ENCODE measurements at regions not wholly inside any gene's neighbourhood (a gene's known extent, or its start where the extent isn't known, plus 50 kb on each side); places are given as distances from the start of the nearest gene placed in this dataset.
"Not testable (repeated sequence)": the region's sequence is repeated elsewhere in the genome, so short reads cannot be mapped to it uniquely, and the experiment has no call there.

DNA sequence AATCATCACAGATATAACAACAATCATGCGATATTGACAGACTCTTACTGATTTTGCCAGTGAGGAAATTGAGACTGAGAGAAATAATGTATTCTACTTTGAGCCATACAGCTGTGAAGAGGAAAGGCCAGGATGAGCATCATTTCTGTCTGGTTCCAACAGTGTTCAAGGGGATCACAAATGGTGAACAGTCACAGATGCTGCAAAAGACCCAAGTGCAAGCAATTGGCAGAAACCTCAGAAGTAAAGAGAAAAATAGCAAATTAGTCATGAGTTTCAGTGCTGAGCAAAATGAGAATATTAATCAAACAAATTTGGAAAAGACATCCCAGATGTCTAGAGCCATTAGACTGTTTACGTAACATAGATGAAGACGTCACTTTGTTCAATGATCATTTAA is 114.1 kb downstream of the RAB38 start:
- in situ Hi-C loops (cut with MboI; ENCODE audit: low sequenced_read_pairs), result no loop called here

DNA sequence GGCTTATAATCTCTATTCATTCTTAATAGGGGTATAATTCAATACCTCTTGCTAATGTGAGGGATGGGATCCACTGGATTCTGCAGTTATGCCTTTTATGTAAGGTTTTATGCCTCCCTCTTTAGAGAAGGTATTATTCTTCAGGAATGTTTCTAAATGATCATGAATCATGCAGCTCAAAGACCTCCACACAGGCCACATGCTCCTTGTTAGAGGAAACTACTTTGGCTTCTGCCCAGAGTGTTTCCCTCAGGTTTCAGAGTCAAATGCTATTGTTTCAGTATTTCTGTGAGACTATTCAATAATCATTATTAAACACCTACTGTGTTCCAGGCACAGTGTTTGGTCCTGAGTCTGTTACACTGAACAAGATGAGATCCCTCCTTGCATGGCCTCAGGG is 115.9 kb downstream of the RAB38 start:
- in situ Hi-C loops (cut with MboI; ENCODE audit: low sequenced_read_pairs), result no loop called here

DNA sequence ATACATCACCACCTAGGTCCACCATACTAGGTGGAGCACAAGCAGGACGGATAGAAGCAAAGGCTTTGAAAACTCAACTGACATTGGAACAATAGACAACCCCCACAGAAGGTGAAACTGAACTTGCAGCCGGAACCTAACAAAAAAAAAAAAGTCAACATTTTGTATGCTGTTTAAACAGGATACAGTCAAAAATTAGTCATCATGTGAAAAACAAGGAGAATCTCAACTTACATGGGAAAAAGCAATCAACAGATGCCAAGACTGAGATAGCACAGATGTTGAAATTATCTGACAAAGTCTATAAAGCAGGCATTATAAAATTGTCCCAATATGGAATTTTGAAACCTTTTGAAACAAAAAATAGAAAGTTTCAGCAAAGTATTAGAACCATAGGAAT is 123.8 kb downstream of the RAB38 start:
- in situ Hi-C loops (cut with MboI; ENCODE audit: low sequenced_read_pairs), result no loop called here

- in situ Hi-C loops (cut with MboI; ENCODE audit: low sequenced_read_pairs), result no loop called here
These were observed 125.0 kb downstream of the RAB38 start for GRCh38 chr11:88050247-88050646.

- in situ Hi-C loops (cut with MboI; ENCODE audit: low sequenced_read_pairs), result not testable (repeated sequence)
These were observed 130.0 kb downstream of the RAB38 start for GRCh38 chr11:88045288-88045687.

GRCh38 chr11:88044658-88045057 is 130.6 kb downstream of the RAB38 start:
- in situ Hi-C loops (cut with MboI; ENCODE audit: low sequenced_read_pairs), result not testable (repeated sequence)

GRCh38 chr11:88043149-88043548 is 132.1 kb downstream of the RAB38 start:
- in situ Hi-C loops (cut with MboI; ENCODE audit: low sequenced_read_pairs), result no loop called here

DNA sequence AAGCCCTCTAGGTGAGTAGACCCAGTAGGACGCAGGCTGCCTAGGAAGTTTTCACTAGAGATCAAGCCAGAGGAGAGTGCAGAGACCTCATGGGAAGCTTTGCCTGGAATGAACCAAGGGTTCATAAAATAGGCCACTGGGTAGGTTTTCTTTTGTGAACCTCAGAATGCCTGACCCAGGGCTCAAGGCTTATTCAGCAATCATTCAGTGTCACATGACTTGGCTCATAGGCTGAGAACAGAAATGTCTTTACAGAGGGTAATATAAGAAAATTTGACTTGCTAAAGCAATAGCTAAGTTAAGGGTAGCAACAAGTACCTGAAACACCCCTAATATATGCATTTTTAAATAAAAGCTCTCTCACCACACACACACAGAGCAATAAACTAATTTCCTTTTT is 132.6 kb downstream of the RAB38 start:
- in situ Hi-C loops (cut with MboI; ENCODE audit: low sequenced_read_pairs), result no loop called here

DNA sequence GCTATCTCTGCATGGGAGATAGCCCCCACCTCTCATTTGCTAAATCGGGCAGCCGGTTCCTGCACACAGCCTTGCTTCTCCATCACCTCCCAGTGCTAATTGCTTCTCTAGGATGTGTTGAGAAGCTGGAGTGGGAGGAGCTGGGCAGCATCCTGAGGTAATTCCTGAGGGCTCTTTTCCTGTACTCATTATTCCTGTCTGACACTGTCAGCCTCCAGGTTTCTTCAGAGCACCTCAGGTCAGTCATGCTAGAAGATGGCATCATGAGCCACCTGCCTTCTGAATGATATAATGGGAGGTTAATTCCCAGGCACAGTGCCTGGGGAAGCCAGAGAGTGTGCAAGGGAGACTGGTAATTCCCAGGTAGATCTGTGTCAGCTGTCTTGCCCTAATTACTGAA is 133.0 kb downstream of the RAB38 start:
- in situ Hi-C loops (cut with MboI; ENCODE audit: low sequenced_read_pairs), result no loop called here

DNA sequence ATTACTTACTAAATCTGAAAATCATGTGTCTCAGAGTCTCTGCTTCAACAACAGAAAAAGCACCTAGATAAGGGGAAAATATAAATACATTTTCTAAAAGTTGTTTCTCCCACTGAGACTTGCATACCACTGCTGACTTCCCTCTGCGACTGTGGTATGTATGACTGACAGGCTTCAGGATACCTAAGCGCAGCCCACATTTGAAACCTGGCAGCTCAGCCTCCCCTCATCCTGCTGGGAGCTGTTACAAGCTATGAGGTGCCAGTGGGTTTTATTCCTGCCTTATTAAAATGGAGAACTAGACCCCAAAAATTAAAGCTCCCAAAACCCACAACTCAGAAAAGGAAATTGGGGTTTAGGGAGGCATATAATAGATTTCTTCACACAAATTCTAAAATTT is 133.6 kb downstream of the RAB38 start:
- in situ Hi-C loops (cut with MboI; ENCODE audit: low sequenced_read_pairs), result no loop called here

GRCh38 chr11:88040148-88040496 is 135.1 kb downstream of the RAB38 start:
- in situ Hi-C loops (cut with MboI; ENCODE audit: low sequenced_read_pairs), result no loop called here

- in situ Hi-C loops (cut with MboI; ENCODE audit: low sequenced_read_pairs), result no loop called here
These were observed 135.6 kb downstream of the RAB38 start for GRCh38 chr11:88039476-88040147.

- in situ Hi-C loops (cut with MboI; ENCODE audit: low sequenced_read_pairs), result no loop called here
These were observed 137.2 kb downstream of the RAB38 start for GRCh38 chr11:88038063-88038462.

DNA sequence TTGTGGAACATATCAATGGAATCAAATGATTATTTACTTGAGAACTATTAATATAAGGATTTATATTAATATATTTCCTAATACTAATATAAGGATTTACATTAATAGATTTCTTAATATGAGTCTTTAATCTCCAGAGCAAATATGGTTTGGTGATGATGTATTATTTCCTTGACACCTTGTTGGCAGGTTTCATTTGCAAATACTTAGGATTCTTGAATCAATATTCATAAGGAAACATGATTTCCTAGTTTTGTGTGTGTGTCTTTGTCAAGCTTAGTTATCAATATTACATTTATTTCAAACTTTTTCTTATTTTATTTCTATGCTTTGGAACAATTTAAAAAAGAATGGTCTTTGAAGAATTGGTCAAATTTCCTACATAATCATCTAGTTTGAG is 138.5 kb downstream of the RAB38 start:
- in situ Hi-C loops (cut with MboI; ENCODE audit: low sequenced_read_pairs), result no loop called here

- in situ Hi-C loops (cut with MboI; ENCODE audit: low sequenced_read_pairs), result no loop called here
These were observed 140.0 kb downstream of the RAB38 start for GRCh38 chr11:88035271-88035670.

- in situ Hi-C loops (cut with MboI; ENCODE audit: low sequenced_read_pairs), result loop anchor here (25.0 kb wide), 1 partner anchor 520 kb away; no protein-coding TSS in a partner anchor
These were observed 157.6 kb downstream of the RAB38 start for GRCh38 chr11:88017666-88018065.

DNA sequence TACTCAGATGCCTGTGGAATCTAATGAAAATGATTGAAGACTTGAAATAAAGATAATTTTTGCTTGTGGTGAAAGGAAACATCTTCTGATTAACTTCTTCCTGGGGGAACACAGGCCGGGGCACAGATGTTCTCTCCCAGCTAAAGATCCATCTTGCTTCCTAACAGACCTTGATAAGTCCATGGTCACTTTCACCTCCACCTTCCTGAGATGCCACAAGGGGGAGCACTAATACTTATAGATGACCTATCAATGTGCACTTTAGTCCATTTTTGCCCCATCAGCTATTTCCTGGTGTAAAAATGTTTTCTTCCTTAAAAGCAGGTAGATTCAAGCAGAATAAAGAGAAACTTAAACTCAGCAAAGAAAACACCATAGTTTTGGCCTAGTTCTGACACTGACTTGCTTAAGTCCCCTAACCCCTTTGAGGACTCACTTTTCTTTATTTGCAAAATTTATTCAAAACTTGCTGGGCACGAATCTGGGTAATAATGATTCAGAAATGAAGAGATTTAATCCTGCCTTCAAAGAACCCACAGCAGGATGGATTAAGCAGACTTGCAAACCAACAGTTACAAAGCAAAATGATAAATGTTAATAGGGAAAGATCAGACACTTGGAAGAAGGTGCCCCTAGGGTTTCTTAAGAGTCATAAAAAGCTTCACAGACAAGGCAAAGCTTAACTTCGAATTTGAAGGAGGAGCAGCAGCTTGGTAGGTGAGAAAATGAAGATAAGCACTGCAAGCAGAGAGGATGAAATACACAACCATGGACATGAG is 158.7 kb downstream of the RAB38 start:
- in situ Hi-C loops (cut with MboI; ENCODE audit: low sequenced_read_pairs), result loop anchor here (25.0 kb wide), 1 partner anchor 521 kb away; no protein-coding TSS in a partner anchor

GRCh38 chr11:88015170-88015569 is 160.1 kb downstream of the RAB38 start:
- in situ Hi-C loops (cut with MboI; ENCODE audit: low sequenced_read_pairs), result loop anchor here (25.0 kb wide), 1 partner anchor 522 kb away; no protein-coding TSS in a partner anchor

GRCh38 chr11:88013508-88014065 is 161.7 kb downstream of the RAB38 start:
- in situ Hi-C loops (cut with MboI; ENCODE audit: low sequenced_read_pairs), result loop anchor here (25.0 kb wide), 1 partner anchor 524 kb away; no protein-coding TSS in a partner anchor

GRCh38 chr11:88012456-88012855 is 162.8 kb downstream of the RAB38 start:
- in situ Hi-C loops (cut with MboI; ENCODE audit: low sequenced_read_pairs), result loop anchor here (25.0 kb wide), 1 partner anchor 525 kb away; no protein-coding TSS in a partner anchor

DNA sequence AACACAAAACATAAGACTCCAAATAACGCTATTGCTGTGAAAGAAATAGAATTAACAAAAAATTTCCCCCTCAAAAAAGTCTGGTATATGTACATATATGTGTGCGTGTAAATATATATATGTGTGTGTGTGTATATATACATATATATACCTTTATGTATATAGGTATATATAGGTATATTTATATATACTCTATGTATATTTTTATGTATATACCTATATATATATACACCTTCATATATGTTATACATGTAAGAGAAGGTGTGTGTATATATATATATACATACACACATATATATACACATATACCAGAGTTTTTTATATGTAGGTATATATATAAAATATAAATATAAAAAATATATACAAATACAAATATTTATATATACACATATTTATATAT is 199.2 kb downstream of the RAB38 start:
- in situ Hi-C loops (cut with MboI; ENCODE audit: low sequenced_read_pairs), result no loop called here

DNA sequence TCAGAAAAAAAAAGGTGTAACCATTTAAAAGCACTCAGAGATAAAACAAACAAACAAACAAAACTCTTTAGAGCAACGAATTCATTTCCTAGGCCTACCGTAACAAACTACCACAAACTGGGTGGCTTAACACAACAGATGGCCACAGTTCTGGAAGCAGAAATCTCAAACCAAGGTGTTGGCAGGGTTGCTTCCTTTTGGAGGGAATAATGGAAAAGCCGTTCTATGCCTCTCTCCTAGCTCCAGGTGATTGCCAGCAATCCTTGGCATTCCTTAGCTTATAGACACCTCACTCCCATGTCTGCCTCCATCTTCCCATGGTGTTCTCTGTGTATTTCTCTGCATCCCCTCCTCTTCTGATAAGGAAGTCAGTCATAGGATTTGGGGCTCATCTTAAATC is 200.4 kb downstream of the RAB38 start:
- in situ Hi-C loops (cut with MboI; ENCODE audit: low sequenced_read_pairs), result no loop called here

All from HL-60/S4 (cell line).